Panc1 (cell line): ENCODE measurements at regions not wholly inside any gene's neighbourhood (a gene's known extent, or its start where the extent isn't known, plus 50 kb on each side); places are given as distances from the start of the nearest gene placed in this dataset.

Experiments used
- ATAC-seq: fragments of 200-7000 bp; cut with Tn5 transposase; 2 replicates; pipeline ENCODE4 v1.9.1; 2020; ENCODE audit warnings: mild to moderate bottlenecking, moderate library complexity
- BruUV-seq: library from RNA; stranded (reverse); fragments of 400-500 nt; replicated peaks from 2 replicates; lab custom pipeline; 2021; lab: Mats Ljungman, UMichigan
- CTCF ChIA-PET: fragments of 300-600 bp; sonication (Branson Sonifier 250); formaldehyde crosslinking; loops from one replicate; lab custom pipeline; 2022; ENCODE audit warnings: antibody characterized with exemption; lab: Charles Lee
- POLR2A ChIA-PET: fragments of 300-600 bp; sonication (Branson Sonifier 250); formaldehyde crosslinking; loops from one replicate; lab custom pipeline; 2022; ENCODE audit warnings: antibody characterized with exemption; lab: Charles Lee
- DNase-seq: peaks from one replicate; pipeline ENCODE4 v3.0.0-alpha.2; 2010; ENCODE audit warnings: low read depth, low spot score
- H3K27ac ChIP-seq: 2 replicates; pipeline ENCODE4 v1.5.1; 2011; ENCODE audit warnings: mild to moderate bottlenecking, low read length, inconsistent platforms
- H3K27me3 ChIP-seq: fragments of 200-500 bp; sonication (Bioruptor generic); 2 replicates; pipeline ENCODE4 v1.6.0; 2014; ENCODE audit warnings: low read length, inconsistent platforms; ENCODE audit not compliant: control insufficient read depth, insufficient read depth
- H3K36me3 ChIP-seq: fragments of 200-500 bp; sonication (Bioruptor generic); 2 replicates; pipeline ENCODE4 v1.5.1; 2014; ENCODE audit warnings: inconsistent platforms, mild to moderate bottlenecking, low read length, moderate library complexity; ENCODE audit not compliant: control insufficient read depth, insufficient read depth
- H3K4me1 ChIP-seq: 2 replicates; pipeline ENCODE4 v1.5.1; 2011; ENCODE audit warnings: inconsistent platforms, mild to moderate bottlenecking, low read length, moderate library complexity; ENCODE audit not compliant: control insufficient read depth, insufficient read depth
- H3K4me3 ChIP-seq, 2 experiments: 2 replicates each; pipeline ENCODE4 v1.5.1; 2011 to 2012; ENCODE audit warnings: low read depth in 2 of 2, low read length in 2 of 2, mild to moderate bottlenecking in 2 of 2, inconsistent platforms in 1 of 2, moderate library complexity in 1 of 2
- H3K9me3 ChIP-seq: fragments of 200-500 bp; sonication (Bioruptor generic); 2 replicates; pipeline ENCODE4 v1.5.1; 2014; ENCODE audit warnings: low read depth, mild to moderate bottlenecking, inconsistent platforms, low read length, moderate library complexity; ENCODE audit not compliant: control insufficient read depth, insufficient read depth
- CTCF ChIP-seq: fragments of 450-650 bp; IDR thresholded peaks from 2 replicates; pipeline ENCODE4 v1.5.1; 2017; ENCODE audit warnings: mild to moderate bottlenecking
- POLR2AphosphoS5 ChIP-seq: IDR thresholded peaks from 2 replicates; pipeline ENCODE4 v1.6.1; 2012; ENCODE audit warnings: mild to moderate bottlenecking, low read depth, low read length, moderate library complexity
- REST ChIP-seq, 2 experiments: IDR thresholded peaks; 2 replicates each; pipeline ENCODE4 v1.6.1; 2011 to 2012; ENCODE audit warnings: low read depth in 2 of 2, control low read depth in 1 of 2, low read length in 1 of 2, mild to moderate bottlenecking in 1 of 2, moderate library complexity in 1 of 2; ENCODE audit not compliant: insufficient read depth in 1 of 2
- SIN3A ChIP-seq: IDR thresholded peaks from 2 replicates; pipeline ENCODE4 v1.6.1; 2012; ENCODE audit warnings: low read depth, mild to moderate bottlenecking, low read length, moderate library complexity, borderline replicate concordance; ENCODE audit not compliant: insufficient read depth
- TCF7L2 ChIP-seq: IDR thresholded peaks from 2 replicates; pipeline ENCODE4 v1.6.1; 2011; ENCODE audit warnings: mild to moderate bottlenecking, low read depth, low read length, inconsistent platforms
- in situ Hi-C: cut with HindIII; loops from 2 replicates; pipeline ENCODE4 v1.10.0; 2016; ENCODE audit warnings: low sequenced_read_pairs, low pct_unique_long_range_greater_than_20kb
- intact Hi-C: fragments of 100-400 bp; cut with micrococcal nuclease; formaldehyde crosslinking; loops from one replicate; pipeline ENCODE4 v1.10.0; 2022; ENCODE audit not compliant: unreplicated experiment

- DNase-seq (no peak), ATAC-seq (no peak)
- Histone ChIP-seq H3K4me1 (no peaks in the 10 kb centered on the region), H3K36me3 (no peaks in the 10 kb centered on the region), H3K27ac (no peak overlapping the region), H3K4me3 (no peak overlapping the region), H3K9me3 (no peaks in the 10 kb centered on the region), H3K27me3 (no peaks in the 10 kb centered on the region)
- ChIA-PET POLR2A (no interaction called here), CTCF (no interaction called here)
- intact Hi-C loops = loop anchor here (10.0 kb wide), 1 partner anchor 322 kb away; no protein-coding TSS in a partner anchor
- in situ Hi-C loops = no loop called here
- BruUV-seq = no TSS peak
- TF ChIP-seq TCF7L2 = no peak
- TF ChIP-seq POLR2AphosphoS5 = no peak
- TF ChIP-seq SIN3A = no peak
- no peak for TF ChIP-seq REST (IDR thresholded peaks at IDR 0.05; ENCODE audit: insufficient read depth in 1 of 2, low read depth in 2 of 2, low read length in 1 of 2)
- TF ChIP-seq CTCF = no peak; the same call in 1 of the 2 replicates
These were observed 430.5 kb downstream of the MDFIC start for GRCh38 chr7:115352375-115352774.

GRCh38 chr7:115350764-115351163, 428.9 kb downstream of the MDFIC start:
- Histone ChIP-seq H3K4me1 (no peaks in the 10 kb centered on the region), H3K27ac (no peak overlapping the region), H3K9me3 (no peaks in the 10 kb centered on the region), H3K27me3 (no peaks in the 10 kb centered on the region), H3K36me3 (no peaks in the 10 kb centered on the region), H3K4me3 (no peak overlapping the region)
- no peak for ATAC-seq
- no peak for DNase-seq
- in situ Hi-C loops = no loop called here
- intact Hi-C loops = loop anchor here (10.0 kb wide), 1 partner anchor 324 kb away; no protein-coding TSS in a partner anchor
- ChIA-PET POLR2A (no interaction called here), CTCF (no interaction called here)
- TF ChIP-seq POLR2AphosphoS5 = no peak
- TF ChIP-seq CTCF = no peak
- TF ChIP-seq SIN3A = no peak
- no peak for TF ChIP-seq TCF7L2
- TF ChIP-seq REST (IDR thresholded peaks at IDR 0.05; ENCODE audit: insufficient read depth in 1 of 2, low read depth in 2 of 2, low read length in 1 of 2) = no peak
- no TSS peak for BruUV-seq
